ENCODE measurements at regions not wholly inside any gene's neighbourhood (a gene's known extent, or its start where the extent isn't known, plus 50 kb on each side); places are given as distances from the start of the nearest gene placed in this dataset.

DNA sequence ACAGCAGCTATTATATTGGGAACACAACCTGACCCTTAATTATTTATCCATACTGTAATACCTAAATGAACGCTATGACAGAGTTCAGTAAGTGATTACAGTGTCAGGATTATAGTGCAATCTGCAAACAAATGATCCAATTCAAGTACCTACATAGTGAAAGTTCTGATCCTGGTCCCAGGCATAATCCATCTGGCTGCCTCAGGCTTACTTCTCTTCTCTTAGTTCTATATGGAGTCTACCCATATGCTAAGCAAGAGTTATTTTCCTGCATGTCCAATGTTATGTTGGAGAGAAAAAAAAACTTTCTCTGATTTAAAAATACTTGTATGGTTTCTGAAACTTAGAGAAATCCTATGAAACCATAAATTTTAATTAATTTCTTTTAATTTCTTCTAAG lies 1487.7 kb upstream of the SLC10A2 start:
- TF ChIP-seq CTCF (IDR thresholded peaks at IDR 0.05) (no peak), POLR2A (IDR thresholded peaks at IDR 0.05) (no peak)

Data from thyroid gland (tissue), 4 donors.